NCI-H1930 (cell line): ENCODE measurements at regions not wholly inside any gene's neighbourhood (a gene's known extent, or its start where the extent isn't known, plus 50 kb on each side); places are given as distances from the start of the nearest gene placed in this dataset.

Source experiments
- DNase-seq, 2 experiments: peaks; one replicate each; lab custom pipeline; 2025; lab: John Stamatoyannopoulos, UW

- no peak for DNase-seq
These were observed 511.7 kb downstream of the EPHA4 start for GRCh38 chr2:221060376-221060775.

- DNase-seq, result no peak
These were observed 508.5 kb downstream of the EPHA4 start for GRCh38 chr2:221063568-221063967.

DNA sequence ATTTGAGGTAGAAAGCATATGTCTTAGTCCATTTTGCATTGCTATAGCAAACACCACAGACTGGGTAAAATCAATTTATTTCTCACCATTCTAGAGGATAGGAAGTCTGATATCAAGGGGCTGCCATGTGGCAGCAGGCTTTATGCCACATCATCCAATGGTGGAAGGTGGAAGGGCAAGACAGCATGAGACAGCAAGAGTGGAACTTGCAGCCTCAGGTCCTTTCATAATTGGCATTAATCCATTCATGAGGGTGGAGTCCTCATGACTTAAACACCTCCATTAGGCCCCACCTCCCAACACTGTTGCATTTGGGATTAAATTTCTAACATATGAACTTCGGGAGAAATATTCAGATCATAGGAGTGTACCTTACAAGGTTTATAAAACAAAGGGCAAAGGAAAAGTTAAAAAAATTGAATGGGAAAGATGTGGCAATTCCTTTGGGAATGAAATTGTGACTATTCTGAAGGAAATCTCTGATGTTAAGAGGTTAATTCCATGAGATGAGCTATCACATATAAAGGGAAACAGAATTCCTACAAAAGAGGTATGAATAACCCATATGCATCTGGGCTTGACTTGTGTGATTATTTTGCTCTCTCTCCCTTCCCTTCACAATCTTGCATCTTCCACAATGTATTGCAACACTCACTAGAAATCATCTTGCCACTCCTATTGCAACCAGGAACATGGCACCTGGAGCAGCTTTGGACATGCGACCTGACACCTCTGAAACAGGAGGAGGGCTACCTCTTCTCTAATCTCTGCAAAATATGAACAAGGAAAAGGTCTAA is 507.8 kb downstream of the EPHA4 start:
- DNase-seq, result no peak

- no peak for DNase-seq
These were observed 507.2 kb downstream of the EPHA4 start for GRCh38 chr2:221064880-221065279.

DNA sequence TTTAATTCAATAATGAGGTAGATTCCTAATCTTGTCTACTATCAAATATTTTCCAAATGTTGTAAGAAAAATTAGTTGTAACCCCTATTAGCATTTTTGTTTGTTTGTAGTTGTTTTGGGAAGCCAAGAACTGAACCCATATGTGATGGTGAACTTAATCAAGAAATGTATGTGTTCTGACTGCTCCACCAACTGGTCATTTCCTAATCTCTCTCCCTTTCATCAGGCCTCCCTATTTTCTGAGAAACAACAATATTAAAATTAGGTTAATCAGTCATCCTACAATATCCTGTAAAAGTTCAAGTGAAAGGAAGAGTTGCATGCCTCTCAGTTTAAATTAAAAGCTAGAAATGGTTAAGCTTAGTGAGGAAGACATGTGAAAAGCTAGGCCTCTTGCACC is 504.0 kb downstream of the EPHA4 start:
- DNase-seq, result no peak

DNA sequence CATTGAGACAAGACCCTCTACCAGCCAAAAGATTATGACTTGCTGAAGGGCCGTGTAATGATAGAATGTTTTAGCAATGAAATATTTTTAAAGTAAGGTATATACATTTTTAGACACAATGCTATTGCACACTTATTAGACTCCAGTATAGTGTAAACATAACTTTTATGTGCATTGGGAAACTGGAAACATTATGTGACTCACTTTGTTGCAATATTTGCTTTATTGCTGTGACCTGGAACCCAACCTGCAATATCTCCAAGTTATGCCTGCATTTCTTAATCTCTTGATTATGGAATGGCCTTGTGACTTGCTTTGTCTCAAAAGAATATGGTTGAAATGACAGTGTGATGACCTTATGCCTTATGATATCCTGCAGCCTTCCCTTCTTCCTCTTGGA is 502.0 kb downstream of the EPHA4 start:
- DNase-seq, result no peak

DNA sequence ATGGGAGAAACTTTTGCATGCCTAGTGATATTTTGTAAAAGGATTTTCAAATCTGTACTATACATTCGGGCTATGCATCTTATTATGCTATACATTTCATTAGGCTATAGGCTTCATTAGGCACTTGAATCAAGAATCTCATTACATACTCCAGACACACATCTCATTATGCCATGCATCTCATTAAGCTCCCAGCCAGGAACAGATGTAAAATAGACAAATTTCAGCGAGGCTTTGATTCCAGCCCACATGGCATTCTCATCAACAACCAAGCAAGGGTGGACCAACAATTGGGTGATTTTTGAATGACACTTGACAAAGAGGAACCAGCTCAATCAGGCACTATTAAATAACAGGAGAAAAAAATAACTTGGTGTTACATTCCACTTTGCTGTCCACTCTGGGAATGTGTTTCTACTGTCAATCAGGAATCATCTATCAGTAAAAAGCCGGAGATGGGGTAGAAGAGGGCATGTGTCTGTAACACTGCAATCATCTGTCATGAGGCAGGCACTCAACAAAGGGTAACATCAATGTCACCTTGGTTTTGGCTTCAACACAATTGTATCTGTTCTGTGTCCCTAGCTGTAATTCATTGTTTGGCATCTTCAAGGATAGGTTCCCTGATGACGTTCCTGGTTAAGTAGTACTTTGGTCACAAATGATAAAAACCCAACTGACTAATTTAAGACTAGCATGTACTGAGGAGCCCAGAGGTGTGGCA is 498.6 kb downstream of the EPHA4 start:
- DNase-seq, result no peak

GRCh38 chr2:221074238-221074637 is 497.9 kb downstream of the EPHA4 start:
- DNase-seq, result no peak

DNA sequence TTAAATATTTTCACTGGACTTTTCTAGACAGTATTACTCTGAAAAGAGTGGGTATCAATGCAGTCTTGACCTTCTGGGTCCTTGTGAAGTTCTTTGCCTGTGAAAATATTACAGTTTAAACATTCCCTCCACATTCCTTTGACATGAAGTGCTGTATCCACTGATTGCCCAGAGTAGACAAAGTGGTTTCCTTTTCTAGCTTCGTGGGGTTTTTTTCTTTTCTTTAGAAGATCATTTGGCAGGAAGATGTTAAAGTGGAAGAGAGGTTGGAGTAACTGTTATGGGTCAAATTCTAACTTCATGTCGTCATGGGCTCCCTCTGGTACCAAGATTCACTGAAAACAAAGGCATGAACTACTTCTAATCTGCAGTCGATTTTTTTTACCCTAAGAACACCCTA is 496.9 kb downstream of the EPHA4 start:
- DNase-seq, result no peak

GRCh38 chr2:221077251-221077650 is 494.9 kb downstream of the EPHA4 start:
- no peak for DNase-seq

- no peak for DNase-seq
These were observed 494.3 kb downstream of the EPHA4 start for GRCh38 chr2:221077799-221078198.

- DNase-seq, result peak; percentile 58 to 71
These were observed 486.7 kb downstream of the EPHA4 start for GRCh38 chr2:221085341-221085900.

GRCh38 chr2:221085936-221086335 is 486.2 kb downstream of the EPHA4 start:
- no peak for DNase-seq

GRCh38 chr2:221087779-221088178 is 484.3 kb downstream of the EPHA4 start:
- DNase-seq, result no peak

- DNase-seq, result no peak
These were observed 483.6 kb downstream of the EPHA4 start for GRCh38 chr2:221088506-221088905.

DNA sequence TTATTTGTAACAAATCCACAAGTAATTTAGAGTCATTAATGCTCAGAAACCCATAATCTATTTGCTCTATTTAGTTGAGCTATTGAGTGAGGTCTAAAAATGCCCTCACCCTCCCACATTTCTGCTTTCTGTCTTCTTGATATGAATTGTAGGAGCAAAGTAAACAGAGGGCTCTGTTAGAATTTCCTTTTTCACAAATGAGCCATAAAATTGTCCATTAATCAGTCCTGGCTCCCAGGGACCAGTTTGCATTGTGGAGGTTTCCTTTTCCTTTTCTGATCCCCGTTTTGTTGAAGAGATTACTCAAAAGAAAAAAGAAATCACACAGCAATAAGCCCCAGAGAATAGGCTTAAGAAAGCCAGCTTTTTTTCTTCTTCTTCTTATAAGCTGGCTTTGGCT is 476.7 kb downstream of the EPHA4 start:
- DNase-seq, result no peak

DNA sequence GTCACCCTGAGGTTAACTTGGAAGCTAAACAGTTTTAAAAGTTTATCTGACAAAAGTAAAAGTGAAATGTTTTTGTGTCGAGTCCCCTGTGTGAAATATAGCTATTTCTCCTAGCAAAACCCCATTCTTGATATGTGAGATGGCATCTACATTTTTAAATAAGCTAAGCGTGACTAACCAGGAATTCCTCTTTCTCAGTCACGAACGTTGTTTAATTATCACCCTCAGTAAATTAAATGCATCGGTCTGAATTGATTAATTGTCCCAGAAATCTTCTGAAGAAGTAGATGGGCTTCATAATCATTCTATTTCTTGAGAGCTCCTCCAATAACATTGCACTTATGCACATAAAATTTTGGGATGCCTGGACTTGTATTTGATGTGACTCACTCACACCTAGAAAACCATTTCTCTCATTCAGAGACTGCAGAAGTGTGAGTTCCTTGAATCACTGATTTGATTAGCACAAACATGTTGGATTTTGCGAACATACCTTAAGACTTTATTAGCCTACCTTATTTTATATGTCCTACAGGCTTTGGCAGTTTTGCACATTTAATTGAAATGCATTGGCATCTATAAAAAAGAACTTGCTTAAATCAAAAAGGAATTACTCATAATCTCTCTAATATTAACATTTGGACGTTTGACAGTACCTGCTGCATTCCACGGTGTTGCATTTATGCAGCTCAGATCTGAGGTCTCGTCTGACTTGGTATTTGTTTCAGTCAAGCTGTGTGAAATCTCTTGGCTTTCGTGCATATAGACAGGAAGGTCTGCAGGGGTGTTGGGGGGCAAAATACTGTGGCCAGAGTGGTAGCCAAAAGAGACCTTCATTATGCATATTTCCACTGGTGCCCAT is 475.2 kb downstream of the EPHA4 start:
- no peak for DNase-seq

DNA sequence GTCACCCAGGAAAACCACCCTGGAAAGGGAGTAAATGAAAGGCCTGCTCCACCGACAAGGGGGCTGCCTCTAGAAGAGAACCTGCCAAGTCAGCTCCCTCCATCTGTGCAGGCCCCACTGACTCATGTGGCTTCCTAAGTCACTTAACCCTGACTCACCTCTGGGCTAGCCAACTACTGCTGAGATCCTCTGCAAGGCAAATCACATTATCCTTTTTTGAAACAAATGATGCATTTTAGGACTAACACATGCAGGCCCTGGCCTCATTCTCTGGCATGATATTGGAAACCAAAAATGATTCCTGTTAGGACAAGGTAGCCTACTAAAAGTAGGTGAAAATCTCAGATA is 474.6 kb downstream of the EPHA4 start:
- no peak for DNase-seq

DNA sequence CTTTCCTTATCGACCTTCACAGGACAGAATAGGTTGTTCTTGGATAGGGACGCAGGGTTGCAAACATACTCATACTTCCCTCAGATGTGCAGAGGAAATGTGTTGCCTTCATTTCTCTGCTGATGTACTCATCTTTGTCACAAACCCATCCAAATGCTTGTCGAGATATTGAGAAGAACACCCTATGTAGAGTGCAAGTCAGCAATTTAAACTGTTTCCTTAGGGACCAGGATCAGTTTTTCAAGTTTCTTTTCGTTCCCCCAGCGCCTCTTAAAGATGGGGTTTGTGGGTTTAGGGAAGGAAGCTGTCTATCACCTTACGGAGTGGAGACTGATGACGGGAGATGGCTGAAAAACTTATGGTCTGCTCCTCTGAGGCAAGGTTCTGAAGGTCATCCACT is 474.2 kb downstream of the EPHA4 start:
- no peak for DNase-seq

DNA sequence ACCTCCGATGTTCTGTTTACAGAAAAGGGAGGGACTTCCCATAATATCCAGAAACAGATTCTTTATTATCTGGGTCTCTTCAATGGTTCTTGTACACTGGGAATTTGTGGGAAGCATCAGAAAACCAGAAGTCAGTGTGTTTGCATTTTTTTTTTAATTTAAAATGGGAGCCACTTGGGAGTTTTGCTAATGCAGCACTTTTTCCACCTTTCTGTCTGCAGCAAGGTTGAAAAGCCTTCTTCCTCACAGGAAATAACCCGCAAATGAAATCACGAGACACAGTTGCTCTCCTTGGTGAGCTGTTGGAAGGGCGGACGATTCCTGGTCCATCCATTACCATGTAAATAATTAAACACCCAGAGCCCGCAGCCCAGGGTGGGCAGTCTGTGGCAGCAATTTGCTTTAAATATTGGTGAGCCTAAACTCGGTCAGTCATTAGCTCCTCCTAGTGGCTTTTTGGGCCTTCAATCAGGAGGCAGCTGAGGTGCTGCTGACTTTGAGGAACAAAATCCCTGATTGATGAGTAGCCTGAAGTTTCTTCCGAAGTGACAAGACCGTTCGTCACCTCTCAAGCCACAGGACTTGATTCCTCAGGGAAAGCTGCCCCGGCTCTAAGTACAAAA is 471.5 kb downstream of the EPHA4 start:
- DNase-seq, result no peak

- DNase-seq, result no peak
These were observed 469.0 kb downstream of the EPHA4 start for GRCh38 chr2:221102896-221103688.
